HG02970 (cell line): ENCODE measurements at regions not wholly inside any gene's neighbourhood (a gene's known extent, or its start where the extent isn't known, plus 50 kb on each side); places are given as distances from the start of the nearest gene placed in this dataset.

Source experiments
- ATAC-seq: cut with Tn5 transposase; IDR thresholded peaks from one replicate; pipeline ENCODE4 v1.9.1; 2021; ENCODE audit warnings: mild to moderate bottlenecking, moderate library complexity, moderate number of reproducible peaks; ENCODE audit not compliant: unreplicated experiment, low FRiP score

DNA sequence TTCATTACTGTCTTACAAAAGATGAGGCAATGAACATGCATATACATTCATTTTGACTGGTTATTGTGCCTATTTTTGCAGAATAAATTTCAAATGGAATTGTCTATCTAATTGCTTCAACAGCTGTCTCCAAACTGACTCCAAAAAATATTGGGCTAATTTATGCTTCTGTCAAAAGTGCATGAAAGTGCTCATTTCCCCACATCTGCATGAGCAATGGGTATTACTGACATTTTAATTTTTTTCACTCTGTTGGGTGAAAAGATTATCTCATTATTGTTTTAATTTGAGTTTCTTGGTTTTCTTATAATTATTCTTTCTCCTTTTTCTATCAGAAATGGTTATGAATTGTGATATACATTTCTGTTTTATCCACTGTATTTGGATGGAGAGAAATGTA lies 404.2 kb downstream of the QKI start:
- ATAC-seq, result no peak

DNA sequence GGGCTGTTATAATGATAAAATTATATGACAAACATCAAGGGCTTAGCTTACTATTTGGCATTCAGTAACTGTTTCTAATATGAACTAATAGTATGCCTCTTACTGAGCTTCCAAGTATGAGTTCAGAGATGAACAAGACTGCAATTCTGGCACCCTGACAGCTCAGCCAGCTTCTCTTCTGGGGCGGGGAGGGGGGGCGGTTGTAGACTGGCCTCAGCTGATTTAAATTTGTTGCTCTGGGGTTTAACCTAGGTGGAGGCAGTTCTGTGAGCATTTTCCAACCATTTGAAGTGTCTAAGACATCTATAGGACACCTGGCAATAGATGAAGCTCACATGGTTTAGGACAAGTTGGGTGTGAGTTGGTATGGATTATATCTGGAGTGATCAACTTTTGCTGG lies 401.9 kb downstream of the QKI start:
- ATAC-seq, result no peak

DNA sequence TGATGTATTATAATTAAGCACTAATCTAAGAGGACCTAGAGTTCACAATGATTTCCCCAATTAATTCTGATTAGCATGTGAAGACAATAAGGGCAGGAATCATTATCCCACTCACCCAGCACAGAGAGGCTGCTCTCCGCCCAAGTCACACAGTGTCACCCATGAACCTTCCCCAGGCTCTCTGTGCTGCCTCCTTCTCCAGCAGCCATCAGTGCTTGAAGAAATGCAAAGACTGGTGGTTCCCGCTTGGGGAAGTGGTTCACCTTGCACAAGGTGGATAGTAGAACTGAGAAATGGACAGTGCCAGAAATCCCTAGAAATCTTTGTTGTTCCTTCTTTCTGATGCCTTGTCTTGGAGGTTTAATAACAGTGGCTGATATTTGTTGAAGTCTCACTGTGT lies 401.3 kb downstream of the QKI start:
- no peak for ATAC-seq

DNA sequence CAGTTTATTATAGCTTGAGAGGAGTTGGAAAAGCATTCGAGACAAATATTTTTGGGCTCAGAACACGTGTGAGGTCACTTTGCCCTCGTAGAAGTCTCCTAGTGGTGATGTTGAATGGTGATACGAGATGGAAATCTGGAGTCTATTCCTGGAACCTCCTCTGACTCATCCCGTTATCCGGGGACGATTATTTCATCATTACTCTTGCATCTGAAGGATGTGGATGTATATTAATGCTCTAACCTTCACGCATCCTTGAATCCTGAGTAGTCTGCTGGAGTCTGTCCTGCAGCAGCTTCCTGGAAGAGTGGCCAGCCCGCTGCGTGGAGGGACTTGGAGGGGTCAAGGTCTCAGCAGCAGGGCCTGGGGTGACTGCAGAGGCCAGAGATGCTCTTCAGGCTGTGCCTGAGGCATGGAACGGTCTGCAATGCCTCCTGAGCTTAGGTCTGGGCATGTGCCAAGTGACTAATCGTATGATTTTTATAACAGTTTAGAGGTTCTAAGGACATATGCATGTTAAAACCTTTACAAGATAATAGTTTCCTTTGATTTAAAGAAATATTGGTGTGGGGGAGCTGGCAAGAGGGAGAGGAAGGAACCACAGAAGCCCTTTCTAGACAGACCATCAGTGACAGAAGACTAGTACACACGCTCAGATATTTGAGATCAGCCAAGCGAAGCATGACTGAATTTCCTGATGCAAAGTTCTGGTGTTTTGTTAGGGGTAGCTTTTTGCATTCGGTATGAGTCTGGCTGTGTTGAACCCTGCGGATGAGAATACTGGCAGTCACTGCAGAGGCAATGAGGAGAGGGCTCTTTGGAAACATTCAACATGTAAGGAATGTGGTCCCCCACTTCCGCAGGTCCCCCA lies 400.2 kb downstream of the QKI start:
- ATAC-seq, result no peak

DNA sequence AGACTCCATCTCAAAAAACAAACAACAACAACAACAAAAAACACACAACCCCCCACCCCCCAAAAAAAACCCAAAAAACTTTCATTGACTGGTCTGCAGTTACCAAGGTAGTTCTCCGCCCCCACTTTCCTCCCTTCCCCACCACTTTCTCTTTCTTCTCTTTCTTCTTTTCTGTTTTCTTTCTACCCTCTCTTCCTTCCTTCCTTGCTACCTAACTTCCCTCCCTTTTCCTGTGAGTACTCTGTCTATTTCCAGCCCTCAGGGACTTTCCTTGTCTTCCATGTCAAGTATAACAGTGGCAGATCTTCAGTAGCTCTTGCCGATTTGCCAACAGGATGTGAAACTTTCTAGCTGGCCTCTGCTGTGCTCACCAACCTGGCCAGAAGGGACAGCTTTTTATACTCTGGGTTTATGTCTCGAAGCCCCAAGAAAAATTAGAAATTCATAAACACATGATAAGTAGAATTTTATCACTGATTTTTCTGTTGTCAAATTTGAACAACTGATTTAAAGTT lies 399.5 kb downstream of the QKI start:
- no peak for ATAC-seq

DNA sequence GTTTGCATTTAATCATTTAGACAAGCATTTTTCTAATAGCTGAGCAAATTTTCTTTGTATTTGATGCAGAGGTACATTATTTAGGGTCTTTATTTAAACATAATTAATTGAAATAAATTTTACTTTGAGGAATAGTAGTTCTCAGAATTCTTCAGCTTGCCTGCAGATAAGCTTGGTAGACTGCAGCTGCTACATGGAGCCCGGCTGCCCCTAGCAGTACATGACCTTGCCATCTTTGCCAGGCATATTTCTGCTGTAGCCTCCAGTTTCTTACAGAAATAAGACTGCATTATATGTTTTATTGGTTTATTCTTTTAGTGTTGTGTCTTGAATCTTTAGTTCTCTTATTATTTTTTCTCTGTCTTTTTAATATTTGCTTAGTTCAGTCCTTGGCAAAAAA lies 396.8 kb downstream of the QKI start:
- no peak for ATAC-seq

DNA sequence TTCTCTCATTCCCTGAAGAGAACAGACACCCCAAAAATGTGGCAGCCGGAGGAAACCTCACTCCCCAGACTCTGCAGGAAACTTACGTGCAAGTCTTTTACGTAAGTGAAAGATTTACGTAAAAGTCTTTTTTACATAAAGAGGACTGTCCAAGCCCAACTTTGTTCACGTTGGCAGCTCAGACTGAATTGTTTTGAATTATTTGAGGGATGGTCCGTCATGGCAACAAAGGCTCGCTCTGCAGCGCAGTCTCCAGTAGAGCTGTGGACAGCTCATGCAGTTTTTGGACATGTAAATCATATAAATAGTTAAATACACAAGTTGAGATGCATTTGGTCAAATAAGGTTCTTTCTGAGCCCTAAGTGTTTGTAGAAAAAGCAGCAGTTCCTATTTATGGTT lies 394.8 kb downstream of the QKI start:
- no peak for ATAC-seq

DNA sequence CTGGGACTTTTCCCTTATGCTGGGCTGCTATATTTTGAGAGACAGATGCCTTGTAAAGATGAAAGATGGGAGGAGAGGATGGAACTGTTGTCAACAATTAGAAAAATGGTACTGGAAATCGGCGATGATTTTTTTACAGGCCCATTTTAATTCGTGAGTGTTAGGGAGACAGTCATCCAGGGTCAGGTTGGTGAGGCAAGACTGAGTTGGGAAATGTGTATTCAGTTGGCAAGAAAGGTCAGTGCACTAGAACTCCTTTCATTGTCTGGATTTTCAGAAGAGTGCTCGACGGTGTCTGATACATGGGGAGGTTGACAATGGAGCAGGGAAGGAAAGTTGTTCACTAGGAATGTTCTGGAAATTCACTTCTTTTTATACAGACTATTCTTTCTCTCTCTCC lies 394.4 kb downstream of the QKI start:
- no peak for ATAC-seq

DNA sequence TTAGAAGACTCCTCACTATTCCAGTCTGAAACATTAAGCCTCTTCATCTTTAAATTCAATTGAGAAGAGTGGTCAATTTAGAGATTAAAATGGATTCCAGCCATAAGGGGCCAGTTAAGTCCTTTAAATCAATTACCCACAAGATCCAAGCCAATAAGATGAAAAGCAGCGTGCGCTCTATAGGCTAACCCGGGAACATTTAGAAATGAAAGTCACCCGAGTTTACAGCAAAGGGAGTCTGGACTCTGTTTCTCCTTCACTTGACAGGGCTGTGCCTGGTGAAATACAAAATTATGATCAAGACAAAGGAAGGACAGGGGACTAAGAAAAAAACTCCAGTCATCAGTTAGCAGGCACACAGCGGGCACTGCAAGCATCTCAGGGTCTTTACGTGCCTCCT lies 393.7 kb downstream of the QKI start:
- ATAC-seq, result no peak

DNA sequence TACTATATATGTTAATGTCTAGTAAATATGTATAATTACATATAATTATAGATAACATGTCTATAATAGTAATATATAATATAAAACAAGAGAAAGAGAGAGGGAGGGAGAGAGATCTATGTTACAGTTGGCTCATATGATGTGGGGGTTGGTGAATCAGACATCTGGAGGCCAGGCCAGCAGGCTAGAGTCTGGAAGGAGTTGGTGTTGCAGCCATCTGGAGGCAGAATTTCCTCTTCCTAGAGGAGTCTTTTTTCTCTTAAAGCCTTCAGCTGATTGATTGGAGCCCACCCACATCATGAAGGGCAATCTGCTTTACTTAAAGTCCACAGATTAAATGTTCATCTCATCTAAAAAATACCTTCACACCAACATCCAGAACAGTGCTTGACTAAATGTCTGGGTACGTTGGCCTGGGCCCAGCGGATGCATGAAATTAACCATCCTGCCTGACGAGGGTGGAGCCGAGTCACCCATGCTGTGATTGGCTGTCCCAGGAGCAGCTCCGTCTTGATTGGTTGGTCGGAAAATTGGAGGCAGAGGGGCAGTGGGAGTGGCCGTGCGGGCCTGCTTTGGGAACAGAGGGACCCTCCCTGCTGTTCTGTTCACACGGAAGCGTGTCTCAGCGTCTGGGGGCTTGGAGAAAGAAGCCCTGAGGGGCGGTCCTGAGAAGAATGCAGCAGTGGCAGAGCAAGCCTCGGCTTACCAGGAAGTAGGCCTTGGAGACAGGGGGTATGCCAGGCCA lies 392.4 kb downstream of the QKI start:
- no peak for ATAC-seq

DNA sequence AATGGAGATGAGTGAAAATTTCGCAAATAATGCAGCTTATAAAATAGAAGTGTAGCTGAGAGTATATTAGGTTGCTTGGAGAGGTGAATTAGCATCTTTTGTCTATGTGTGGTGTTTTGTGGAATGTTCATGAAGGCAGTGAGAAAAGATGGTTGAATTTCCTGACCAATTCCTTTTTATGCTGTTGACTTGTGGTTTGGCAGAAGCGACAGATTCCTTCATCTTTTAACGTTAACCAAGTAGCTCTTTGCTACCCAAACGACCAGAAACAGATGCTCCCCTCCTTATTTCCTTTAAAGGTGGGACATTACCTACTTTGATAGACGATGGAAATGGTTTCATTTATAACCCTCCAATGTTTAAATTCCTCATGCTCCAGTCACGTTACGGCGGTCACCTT lies 390.5 kb downstream of the QKI start:
- ATAC-seq, result no peak

DNA sequence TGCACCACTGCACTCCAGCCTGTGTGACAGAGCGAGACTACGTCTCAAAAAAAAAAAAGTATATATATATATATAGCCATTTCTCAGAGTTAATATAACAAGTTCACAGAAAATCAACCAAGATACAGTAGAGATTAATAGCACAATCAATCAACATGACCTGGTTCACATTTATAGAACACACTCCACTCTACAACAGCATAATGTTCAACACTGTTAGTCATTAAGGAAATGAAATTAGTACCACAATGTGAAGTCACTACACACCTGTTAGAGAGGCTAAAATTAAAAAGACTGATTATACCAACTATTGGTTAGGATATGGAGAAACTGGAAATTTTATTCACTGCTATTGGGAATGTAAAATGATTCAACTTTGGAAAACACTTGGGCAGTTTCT lies 387.7 kb downstream of the QKI start:
- ATAC-seq, result no peak

DNA sequence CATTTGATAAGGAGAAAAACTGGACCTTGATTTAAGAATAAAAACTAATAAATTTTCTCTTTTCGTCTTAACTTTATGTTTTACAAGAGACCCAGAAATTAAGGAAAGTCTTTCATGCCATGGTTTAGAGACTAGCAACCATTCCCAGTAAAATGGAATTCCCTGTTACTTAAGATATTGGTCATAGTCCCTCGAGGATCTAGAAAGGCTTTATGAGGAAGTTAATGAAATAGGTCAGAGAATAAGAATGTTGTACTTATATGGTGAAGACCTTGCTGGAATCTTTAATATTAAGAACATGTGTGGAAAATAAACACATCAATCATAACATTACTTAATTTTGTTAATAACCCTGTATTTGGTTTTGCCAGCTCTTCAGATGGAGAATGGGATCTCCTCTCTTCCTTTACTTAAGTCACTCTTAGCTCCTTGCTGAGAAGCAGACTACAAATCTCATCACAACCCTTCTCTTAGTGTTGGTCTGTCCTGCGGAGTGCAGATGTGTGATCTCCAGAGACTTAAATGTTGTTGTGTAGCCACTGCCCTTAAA lies 382.9 kb downstream of the QKI start:
- no peak for ATAC-seq

DNA sequence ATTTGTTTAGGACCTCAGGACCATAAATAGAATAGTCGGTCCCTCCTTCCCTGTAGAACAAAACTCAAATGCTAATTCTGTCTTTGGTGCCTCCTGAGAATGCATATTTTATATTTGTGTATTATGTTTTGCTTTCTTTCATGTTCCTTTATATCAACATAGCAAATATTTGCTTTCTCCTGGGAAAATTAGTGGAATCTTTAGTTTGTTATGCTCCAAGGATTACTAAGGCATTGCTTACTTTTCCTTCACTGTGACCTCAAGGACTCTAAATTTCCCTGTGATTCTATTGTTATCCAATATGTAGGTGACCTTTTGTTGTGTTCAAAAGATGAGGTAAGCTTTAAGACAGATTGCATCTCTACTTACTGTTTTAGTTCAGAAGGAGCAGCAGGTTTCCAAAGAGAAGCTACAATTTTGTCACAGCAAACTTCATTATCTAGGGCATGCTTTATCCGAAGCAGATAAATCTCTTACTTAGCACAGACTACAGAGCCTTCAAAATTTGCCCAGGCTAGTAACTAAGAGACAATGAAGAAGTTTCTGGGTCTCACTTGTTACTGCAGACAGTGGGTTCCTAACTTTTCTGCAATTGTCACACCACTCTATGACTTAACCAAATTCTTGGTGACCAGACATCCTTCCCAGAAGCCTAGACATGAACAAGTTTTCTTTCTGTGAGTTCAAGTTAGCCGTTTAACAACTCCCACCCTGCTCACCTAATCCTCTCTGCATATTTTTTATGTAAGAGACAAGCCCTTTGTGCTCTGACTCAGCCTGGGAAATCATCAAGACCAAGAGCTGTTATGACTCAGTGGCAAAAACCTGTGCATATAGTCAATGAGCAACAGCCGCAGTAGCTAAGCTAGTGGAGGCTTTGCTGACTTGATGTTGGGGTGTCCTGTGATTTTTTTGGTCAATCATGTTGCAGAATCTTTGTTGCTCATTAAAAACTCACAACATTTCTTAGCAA lies 378.8 kb downstream of the QKI start:
- peak; percentile 79 for ATAC-seq

DNA sequence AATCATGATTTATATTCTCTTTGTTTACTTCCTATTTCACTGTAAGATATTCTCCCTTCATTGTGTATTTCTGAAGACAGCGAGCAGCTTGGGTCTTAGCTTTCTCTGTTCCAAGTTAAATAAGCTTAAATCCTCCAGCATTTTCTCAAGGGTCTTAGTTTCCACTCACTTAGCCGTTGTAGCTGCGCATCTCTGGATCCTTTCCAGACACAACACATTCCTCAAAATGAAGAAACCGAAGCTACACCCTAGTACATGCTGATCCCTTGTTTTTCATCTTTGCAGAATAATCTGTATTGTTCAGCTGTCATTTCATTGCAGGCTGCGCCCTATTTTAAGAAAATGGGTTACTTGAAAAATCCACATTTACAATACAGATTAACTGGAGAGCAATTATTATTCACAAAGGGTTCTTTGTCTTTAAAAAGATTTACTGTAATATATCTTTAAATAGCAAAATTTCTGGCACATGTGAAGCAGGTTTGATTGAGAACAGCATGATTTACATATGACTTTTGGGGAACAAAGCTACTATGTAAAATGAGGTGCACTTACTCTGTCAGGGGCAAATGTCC lies 375.8 kb downstream of the QKI start:
- ATAC-seq, result no peak

DNA sequence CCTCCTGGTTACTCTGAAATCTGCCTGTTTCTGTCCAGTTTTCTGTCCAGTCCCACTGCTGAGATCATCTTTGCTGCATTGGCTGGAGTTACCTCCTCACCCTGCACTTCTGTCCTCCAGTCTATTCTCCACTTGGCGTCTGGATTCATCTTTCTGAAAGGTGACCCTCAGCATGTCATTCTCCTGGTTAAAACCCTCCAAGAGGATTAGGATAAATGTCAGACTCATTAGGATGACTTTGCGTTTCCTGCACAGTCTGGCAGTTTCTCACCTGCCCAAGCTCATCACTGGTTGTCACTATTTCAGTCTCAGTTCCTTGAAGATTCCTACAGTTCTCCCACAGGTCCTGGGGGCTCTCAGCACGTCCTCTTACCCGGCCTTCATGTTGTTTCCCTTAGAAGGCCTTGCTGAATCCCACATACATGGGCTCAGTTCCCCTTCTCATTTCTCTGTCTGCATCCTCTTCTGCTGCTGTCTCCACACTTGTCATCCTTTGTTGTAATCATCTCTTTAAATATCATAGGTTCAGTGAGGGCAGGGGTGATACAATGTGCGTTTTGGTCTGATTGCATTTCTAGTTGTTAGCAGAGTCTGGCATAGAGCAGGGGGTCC lies 374.8 kb downstream of the QKI start:
- ATAC-seq, result no peak

DNA sequence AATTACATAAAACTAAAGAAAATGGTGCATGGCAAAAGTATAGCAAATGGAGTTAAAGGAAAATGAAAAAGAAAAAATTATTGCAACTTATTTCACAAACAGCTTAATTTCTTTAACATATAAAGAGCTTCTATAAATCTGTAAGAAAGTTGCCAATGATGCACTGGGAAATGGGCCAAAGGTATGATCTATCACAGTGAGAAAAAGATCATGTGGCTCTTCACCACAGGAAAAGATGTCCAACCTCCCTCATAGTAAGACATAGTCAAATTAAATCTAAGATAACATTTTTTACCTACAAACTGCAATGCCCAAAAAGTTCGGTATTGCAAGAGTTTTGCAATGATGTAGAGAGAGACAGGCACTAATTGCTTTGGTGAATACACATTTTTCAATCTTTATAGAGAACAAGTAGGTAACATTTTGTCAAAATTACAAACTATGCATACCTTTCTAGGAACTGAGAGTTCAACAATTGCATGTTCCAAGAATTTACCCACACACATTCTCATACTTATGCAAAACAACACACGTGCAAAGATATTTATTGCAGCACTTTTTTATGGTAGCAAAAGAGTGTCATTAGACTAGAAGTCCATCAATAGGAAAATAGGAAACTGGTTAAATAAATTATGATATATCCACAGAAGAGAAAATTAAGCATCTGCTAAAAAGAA lies 372.6 kb downstream of the QKI start:
- no peak for ATAC-seq

DNA sequence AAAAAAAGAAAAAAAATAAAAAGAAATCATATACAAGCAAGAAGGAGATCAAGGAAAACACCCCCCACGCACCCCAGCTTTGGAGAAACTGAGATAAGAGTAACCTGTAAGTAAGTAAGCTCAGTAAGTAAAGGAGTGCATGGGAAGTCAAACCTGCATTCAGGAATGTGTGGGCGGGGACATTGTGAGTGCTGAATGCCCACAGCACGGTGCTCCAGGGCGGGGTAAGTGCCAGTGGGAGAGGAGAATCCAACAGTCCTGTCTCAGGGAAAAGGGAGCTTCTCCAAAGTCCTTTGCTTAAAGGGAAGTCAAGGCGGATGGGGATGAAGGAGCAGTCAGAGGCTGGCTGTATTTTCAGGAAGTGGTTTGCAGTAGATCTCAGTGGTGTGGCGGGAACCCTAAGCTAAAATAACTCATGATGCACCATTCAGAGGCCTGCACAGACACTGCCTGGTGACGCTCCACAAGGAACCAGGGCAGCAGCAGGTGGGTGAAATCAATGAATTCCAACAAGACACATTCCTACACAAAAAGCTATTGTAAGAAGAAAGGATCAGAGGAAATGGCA lies 368.0 kb downstream of the QKI start:
- no peak for ATAC-seq

DNA sequence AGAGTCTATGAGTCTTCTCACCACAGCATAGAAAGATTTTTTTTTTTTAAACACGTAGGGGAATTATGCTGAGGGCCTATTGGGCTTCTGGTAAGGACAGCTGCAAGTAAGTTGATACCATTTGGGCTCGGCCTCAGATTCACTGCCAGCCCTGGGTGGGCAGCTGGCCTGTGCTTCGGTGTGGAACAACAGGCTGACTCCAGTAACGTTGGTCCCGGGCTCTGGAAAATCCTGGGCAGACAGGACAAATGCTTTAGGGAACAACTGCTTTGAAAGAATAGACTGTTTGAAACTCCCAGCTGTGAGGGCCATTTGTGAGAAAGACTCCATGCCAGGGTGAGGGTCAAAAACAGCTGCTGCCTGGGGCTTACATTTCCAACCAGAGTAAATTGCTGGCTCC lies 366.5 kb downstream of the QKI start:
- ATAC-seq, result no peak
